IPS-11a (cell line): ENCODE measurements at regions not wholly inside any gene's neighbourhood (a gene's known extent, or its start where the extent isn't known, plus 50 kb on each side); places are given as distances from the start of the nearest gene placed in this dataset.
"Not testable (repeated sequence)": the region's sequence is repeated elsewhere in the genome, so short reads cannot be mapped to it uniquely, and the experiment has no call there.

Experiments used
- H3K4me3 ChIP-seq: one replicate; pipeline ENCODE4 v1.5.1; 2013; ENCODE audit warnings: low read depth, low read length, control low read depth

DNA sequence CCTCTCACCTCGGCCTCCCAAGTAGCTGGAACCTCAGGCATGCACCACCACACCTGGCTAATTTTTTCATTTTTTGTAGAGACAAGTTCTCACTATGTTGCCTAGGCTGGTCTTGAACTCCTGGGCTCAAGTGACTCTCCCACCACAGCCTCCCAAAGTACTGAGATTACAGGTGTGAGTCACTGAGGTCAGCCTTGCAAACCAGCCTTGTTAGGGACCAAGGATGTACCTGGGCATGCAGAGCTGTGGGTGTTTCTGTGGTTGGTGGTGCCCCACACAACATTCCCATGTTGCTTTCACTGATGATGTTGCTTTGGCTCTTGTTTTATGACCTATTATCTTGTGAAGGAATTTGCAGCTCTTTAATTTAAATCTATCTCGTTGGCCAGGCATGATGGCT lies 54.8 kb downstream of the OTUD1 start:
- H3K4me3 ChIP-seq = no peak overlapping the region

DNA sequence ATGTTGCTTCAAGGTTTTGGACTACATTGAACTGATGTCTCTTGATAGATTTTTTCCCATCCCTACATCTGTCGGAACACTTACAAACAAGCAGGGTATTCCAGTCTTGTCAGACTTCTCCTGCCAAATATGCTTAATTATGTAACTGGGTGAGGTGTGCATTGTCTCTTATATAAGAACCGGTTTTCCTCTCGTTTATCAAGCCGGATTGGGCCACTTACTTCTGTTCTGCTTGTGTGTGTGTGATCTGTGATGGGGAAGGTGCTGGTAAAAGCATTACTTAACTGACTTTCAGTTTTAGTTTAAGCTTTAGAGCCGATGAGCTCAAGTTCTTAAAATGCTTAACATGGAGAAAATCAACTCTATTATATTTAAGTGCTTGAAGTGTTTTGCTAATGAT lies 57.9 kb downstream of the OTUD1 start:
- H3K4me3 ChIP-seq = no peak overlapping the region

DNA sequence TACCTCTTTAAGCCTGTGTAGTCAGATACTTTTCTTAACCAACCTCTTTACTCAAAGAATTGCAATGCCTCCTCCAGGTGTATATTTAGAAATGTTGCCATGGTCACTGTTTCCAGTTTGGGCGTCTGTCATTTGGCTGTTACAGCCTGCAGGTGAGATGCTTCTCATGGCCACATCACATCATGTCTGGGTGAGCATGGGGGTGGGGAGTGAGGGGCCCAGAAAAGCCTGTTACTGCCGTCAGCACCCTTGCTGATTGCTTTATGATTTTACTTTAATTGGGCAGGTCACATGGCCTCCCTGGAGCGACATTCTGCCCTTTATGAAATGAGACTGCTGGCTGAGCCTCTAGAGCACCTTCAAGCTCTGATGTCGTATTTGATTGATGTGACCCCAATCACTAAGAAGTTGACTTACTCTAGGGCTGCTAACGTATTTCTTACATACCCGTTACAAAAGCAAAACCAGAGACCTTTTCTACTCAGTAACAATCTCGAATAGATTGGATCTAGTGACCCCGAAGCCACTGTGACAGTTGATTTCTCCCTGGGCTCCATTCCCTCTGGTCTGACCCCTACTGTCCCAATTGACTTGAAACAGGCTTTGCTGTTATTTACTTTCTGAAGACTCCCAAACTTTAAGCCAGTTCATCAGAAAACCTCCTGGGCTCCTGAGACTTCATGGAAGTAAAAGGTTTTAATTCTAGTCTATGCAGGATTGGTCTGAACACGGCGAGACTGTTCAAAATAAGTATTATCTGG lies 60.7 kb downstream of the OTUD1 start:
- no peak overlapping the region for H3K4me3 ChIP-seq

DNA sequence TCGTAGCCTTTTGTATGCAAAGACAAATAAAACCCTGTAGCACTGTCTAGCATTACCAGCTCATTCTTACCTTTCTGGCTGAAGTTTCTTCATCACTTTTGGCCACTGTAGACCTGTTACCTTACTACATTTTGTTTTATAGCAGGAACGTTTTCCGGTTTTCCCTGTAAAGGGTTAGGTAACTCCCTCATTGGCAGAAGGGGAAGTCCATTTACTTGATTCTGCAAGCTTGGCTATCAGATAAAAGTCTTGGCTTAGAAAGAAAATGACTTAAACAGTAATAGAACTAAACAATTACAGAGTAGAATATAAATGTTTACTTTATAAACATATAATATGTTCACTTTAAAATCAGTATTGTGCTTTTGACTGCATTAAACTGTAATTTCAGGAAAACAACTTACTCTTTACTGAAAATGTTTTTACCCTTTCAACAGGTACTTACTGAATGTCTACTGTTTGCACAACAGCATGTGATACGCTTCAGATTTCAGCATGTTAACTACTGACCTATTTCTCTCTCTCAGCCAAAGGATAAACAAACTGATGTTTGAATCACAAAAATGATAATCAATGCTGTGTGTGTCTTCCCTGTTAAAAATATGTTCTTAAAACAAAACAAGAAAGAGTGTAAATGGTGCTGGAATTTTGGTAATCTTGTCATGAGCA lies 67.1 kb downstream of the OTUD1 start:
- no peak overlapping the region for H3K4me3 ChIP-seq

DNA sequence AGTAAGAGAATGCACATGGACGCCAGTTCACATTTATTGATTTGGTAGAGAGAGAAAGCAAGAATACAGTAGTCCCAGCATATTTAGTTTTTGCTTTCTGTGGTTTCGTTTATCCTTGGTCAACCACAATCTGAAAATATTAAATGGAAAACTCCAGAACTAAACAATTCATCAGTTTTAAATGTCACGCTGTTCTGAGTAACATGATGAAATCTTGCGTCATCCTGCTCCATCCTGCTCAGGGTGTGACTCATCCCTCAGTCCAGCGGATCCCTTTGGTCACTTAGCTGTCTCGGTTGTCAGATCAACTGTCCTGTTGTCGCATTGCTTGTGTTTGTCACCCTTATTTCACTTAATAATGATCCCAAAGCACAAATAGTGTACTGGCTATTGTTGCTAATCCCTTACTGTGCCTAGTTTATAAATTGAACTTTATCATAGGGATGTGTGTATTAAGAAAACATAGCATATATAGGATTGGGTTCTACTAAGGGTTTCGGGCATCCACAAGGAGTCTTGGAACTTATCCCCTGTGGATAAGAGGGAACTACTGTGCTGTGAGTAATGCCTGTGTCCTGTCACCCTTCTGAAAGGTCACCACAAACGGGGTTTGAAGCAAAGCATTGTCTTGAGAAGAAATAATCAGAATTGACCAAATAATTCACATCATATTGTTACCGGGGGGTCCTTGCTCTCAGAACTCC lies 73.6 kb downstream of the OTUD1 start:
- no peak overlapping the region for H3K4me3 ChIP-seq

DNA sequence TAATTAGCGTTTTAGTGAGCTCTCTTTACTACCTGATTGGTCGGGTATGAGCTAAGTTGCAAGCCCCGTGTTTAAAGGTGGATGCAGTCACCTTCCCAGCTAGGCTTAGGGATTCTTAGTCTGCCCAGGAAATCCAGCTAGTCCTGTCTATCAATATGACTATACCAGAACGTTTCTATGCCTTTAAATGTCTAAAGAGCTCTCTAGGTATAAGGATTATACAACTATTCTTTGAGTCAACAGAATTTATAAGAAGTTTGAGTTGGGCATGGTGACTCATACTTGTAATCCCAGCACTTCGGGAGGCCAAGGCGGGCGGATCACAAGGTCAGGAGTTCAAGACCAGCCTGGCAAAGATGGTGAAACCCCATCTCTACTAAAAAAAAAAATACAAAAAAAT lies 74.7 kb downstream of the OTUD1 start:
- not testable (repeated sequence) for H3K4me3 ChIP-seq

DNA sequence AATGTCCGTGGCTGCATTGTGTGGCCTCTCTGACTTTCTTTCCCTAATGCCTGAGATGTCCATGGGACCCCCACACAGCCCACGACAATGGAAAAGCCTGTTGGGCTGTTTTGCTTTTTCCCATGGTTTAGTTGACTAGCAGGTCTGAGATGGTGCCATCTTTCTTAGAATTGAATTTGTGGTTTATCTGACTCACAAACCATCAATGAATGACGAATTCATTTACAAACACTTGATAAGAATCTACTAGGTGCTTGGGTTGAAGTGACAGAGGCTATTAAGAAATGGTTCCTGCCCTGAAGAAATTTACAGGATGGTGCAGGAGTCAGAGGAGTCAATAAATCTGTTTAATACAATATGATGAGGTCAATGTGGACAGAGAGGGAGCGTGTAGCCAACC lies 75.4 kb downstream of the OTUD1 start:
- H3K4me3 ChIP-seq = no peak overlapping the region

DNA sequence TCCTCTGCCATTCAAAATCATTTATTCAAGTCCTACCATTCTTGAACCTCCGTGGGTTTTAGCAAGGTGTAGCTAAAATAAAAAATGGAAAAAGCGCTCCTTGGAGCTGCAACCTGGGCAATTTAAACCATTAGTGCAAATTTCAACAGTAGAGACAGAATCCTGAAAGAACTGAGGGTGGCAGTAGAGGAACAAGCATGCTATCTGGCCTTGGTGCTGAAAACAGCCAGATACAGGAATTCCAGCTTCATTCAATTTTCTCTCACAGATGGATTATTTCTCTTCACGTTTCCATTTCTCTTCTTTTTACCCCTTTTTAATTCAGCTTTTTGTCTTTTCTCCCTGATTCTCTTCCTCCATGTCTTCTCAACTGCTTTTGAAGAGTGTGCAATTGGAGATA lies 77.7 kb downstream of the OTUD1 start:
- no peak overlapping the region for H3K4me3 ChIP-seq

DNA sequence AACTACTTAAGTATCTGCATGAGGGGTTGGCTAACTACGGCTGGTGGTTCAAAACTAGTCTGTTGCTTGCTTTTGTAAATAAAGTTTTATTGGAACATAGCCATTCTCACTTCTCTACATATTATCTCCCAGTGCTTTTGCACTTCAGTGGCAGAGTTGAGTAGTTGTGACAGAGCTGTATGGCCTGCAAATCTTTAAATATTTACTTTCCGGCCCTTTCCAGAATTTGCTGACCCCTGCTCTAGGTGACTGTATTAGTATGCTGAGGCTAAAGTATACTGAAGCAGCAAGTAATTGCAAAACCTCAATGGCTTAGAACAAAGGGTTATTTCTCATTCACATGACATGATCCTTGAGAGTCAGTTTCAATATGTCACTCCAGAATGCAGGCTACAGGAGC lies 78.3 kb downstream of the OTUD1 start:
- H3K4me3 ChIP-seq = no peak overlapping the region

DNA sequence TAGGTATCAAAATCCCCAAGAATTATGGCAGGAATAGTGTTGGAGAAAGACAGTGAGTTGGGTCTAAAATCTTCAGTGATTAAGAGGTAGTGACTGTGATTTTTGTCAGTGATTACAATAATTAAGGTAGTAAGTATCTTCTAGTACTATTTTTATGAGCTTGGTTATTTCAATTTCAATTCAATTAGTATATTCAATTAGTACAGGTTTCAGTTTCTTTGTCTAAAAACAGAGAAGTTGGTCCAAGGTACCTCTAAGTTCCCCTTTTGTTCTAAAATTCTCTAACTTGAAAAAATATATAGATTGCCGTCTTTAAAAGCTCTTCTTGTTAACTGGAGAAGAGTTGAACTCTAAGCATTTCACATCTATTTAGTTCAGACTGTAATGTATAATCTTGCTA lies 82.9 kb downstream of the OTUD1 start:
- H3K4me3 ChIP-seq = no peak overlapping the region

DNA sequence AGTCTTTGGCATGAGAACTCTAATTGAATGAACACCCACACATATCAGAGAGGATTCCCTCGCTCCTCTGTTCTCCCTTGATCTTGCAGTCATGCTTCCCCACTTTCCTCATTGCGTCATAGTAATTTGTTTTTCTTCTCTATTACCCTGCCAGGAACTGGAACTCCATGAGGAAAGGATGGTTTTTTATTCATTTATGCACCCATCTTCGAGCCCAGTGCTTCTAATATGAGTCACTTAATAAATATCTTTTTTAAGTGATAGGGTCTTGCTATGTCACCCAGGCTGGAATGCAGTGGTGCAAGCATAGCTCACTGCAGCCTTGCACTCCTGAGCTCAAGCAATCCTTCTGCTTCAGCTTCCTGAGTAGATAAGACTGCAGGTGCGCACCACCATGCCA lies 83.5 kb downstream of the OTUD1 start:
- H3K4me3 ChIP-seq = no peak overlapping the region

DNA sequence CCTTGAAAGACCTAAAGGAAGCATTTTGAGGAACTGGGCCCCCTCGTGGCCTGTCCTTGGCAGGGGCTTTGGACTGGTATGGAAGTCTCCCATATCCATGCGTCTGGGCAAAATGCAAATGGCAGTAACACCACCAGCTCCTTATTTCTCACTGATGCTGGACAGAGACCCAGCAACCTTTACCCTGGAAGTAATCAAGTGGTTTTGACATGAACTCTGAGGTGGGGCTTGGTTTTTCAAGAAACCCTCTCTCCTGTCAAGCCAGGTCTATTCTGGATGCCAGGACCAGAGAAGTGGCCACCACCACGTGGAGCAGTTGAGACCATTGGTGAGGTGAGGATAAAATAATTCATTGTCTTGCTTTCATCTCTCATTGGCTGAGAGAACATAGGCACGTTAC lies 84.4 kb downstream of the OTUD1 start:
- no peak overlapping the region for H3K4me3 ChIP-seq

DNA sequence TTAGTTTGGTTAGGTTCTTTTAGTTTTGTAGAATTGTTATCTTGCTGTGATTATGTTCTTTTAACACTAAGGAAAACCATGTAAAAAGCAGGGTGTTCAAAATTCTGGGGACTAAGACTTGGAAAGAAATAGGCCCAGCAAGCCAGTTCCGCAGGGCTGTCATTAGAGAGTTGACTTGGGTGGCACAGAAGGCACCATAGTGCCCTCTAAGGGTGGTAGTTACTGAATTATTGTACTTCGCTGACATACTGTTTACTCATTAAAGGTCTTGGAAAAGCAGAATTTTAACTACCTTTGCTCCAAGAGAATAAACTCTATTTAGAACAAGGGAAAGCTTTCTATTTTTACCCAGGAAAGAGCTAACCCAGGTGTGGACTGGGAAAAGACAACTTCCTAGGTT lies 86.5 kb downstream of the OTUD1 start:
- no peak overlapping the region for H3K4me3 ChIP-seq

DNA sequence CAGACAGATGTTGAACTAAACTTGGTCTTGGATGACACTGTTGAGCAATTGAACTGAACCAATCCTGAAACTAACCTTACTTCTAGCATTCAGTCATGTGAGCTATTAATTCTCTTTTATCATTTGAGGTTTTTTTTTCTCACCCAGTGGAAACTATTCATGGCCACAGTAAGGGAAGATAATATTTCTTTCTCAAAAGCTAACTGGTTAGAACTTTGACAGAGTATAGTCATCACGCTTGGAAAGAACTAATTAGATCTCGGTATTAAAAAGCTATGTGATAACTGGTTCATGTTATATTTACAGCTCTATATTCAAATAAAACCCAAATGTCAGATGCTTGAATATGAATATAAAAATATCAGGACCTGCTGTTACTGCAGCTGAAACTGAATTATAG lies 89.5 kb downstream of the OTUD1 start:
- H3K4me3 ChIP-seq = no peak overlapping the region

DNA sequence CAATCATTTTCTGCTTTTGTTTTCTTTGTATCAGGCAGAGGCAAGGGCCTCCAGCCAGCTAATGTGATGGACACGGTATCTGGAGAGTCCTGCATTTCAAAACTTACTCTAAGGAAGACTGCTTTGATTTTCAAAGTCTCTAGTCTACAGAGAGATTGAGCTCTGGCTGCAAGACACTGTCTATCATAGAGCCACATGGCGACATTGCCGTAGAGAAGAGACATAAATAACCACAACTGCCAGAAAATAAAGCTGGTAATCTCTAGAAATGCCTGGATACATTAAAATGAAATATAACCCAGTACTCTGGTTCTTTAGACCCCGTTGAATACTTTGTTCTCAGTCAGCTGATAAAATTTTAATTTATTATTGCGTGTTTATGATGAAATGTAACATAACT lies 90.8 kb downstream of the OTUD1 start:
- no peak overlapping the region for H3K4me3 ChIP-seq

DNA sequence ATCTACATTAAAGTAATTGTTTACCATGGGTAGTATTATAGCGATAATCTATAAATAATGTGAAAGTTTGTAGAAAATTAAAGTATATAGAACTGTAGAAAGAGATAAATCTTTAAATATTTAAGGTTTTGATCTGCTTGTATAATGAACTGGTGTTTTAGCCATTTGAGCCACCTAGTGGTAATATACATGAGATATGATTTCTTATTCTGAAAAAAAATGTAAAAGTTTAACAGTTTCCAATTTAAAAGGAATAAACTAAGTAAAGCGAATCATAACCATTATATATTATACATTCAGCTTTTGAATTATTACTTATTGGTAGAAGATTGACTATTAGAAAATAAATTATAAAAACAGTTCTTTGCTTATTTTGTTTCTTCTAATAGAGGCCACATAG lies 91.2 kb downstream of the OTUD1 start:
- H3K4me3 ChIP-seq = no peak overlapping the region

DNA sequence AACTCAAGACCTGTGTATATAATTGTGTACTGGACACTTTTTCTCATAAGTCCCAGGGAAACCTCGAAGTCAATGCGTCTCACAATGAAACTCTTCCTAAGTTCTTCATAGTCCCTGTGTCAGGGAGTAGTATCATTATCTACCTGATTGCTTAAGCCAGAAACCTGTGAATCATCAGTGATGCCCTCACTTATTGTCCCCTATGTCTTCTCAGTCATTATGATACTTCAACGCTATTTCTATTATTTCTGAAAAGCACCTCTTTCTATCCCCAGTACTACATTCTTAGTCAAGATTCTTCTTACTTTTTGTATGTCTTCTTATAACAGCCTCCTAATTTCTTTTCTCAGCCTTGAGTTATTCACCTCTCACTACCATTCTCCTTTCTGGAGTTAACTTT lies 94.3 kb downstream of the OTUD1 start:
- H3K4me3 ChIP-seq = no peak overlapping the region

DNA sequence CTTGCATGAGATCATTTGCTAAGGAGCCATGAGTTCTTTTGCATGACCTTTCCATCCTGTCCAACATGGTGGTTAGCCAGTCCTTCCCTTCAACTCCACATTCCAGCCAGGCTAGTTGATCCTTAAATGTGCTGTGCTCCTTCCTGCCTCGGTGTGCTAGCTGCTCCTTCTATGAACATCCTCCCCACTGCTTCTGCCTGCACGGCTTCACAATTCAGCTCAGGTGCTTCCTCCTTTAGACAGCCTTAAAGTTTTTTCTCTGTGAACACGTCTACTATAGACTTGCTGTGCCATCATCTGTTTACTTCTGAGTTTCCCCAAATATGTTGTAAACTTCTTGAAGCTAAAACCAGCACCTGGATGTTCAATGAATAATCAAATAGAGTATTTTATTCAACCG lies 95.5 kb downstream of the OTUD1 start:
- H3K4me3 ChIP-seq = no peak overlapping the region

DNA sequence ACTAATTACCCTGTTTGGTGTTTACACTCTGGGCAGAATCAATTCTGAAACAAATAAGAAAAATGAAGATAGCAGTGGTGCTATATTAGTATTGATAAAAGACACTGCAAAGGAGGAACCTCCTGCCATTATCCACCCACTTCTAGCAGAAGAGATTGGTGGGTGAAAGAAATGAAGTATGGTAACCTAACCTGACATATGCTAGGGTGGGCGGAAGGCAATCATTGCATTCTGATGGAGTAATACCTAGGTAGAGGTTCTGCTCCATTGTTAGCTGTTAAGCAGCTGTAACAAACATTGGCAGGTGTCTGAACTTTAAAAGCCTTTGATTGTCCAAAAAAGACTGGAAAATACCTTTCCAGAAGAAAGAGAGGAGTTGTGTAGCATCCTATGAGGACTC lies 95.9 kb downstream of the OTUD1 start:
- H3K4me3 ChIP-seq = no peak overlapping the region

DNA sequence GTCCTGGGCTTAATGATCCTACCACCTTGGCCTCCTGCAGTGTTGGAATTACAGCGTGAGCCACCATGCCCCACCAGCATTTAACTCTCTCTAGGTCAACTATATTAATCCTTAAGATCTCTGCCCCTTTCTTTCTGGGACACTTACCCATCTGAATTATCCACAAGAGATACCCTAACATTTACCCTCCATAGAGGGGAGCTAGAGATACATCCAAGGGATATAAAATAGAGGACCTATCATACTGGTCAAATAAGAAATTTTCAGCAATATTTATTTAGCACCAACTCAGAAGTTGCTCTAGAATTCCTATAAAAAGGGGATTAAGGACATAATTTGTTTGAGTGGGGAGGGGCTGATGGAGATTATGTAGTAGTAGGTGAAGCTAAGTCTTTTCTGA lies 96.5 kb downstream of the OTUD1 start:
- H3K4me3 ChIP-seq = no peak overlapping the region

DNA sequence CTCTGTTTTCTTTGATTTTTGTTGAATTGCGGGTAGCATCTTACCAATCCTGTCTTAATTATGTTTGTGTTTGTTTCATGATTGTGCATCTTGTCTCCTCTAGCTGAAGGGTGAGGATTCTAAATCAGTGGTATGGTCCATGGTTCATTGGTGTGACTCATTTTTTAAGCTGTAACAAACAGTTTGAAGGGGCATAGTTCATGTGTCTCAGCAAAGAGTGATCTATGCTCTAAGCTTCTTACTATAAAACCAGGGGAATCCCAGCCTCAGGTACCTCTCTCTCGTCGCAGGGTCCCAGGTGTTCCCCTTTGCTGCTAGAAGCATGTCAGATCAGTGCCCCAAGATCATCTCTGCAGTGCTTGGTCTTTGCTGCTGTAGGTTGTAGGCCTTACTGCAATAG lies 100.1 kb downstream of the OTUD1 start:
- no peak overlapping the region for H3K4me3 ChIP-seq

DNA sequence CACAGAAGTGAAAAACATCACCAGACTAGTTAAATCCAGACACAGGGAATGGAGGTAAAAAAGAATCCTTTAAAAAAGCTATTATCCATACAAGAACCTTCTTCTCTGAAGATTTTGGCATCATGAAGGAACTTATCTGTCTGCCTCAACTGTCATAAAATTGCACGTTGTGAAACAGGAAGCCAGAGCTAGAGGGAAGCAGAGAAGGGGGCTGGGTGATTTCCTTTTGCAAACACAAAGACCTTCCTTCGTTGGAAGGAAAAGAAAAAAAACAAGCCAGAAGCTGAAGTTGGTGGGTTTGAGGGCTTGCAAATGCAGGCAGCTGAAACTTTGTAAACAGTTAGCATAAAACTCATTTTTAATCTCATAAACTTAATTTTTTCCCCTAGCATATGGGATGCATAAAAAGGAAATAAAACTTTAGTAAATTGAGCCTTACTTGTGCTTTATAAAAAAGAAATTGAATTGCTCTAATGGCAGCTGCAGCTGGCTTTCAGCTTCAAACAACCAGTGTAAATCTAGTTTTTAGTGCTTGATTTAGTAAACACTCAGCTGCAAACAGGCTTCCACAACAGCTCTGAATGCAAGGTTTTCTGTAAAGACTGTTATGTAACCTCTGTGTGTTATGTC lies 101.6 kb downstream of the OTUD1 start:
- H3K4me3 ChIP-seq = no peak overlapping the region
